NOMO-1 treated with DMSO at 0.1 percent for 48 hours (cell line): ENCODE measurements at regions not wholly inside any gene's neighbourhood (a gene's known extent, or its start where the extent isn't known, plus 50 kb on each side); places are given as distances from the start of the nearest gene placed in this dataset.
"Not testable (repeated sequence)": the region's sequence is repeated elsewhere in the genome, so short reads cannot be mapped to it uniquely, and the experiment has no call there.

Experiments used
- DNase-seq: peaks from one replicate; lab custom pipeline; 2025; ENCODE audit not compliant: unreplicated experiment; lab: John Stamatoyannopoulos, UW

- DNase-seq, result no peak
Observed at GRCh38 chr10:6881987-6882386, 301.9 kb upstream of the PRKCQ start.

- DNase-seq, result peak; percentile 21
Observed at GRCh38 chr10:6877722-6878392, 297.8 kb upstream of the PRKCQ start.

GRCh38 chr10:6877336-6877721 lies 297.3 kb upstream of the PRKCQ start:
- DNase-seq, result no peak

GRCh38 chr10:6875269-6875865 lies 295.3 kb upstream of the PRKCQ start:
- DNase-seq, result no peak

- no peak for DNase-seq
Observed at GRCh38 chr10:6871128-6871527, 291.1 kb upstream of the PRKCQ start.

- no peak for DNase-seq
Observed at GRCh38 chr10:6868036-6868725, 288.1 kb upstream of the PRKCQ start.

- no peak for DNase-seq
Observed at GRCh38 chr10:6866757-6867156, 286.7 kb upstream of the PRKCQ start.

GRCh38 chr10:6864142-6864541 lies 284.1 kb upstream of the PRKCQ start:
- no peak for DNase-seq

GRCh38 chr10:6863381-6863780 lies 283.3 kb upstream of the PRKCQ start:
- no peak for DNase-seq

- no peak for DNase-seq
Observed at GRCh38 chr10:6850452-6850851, 270.4 kb upstream of the PRKCQ start.

- no peak for DNase-seq
Observed at GRCh38 chr10:6847561-6847960, 267.5 kb upstream of the PRKCQ start.

- DNase-seq, result peak; percentile 75
Observed at GRCh38 chr10:6843894-6844650, 264.0 kb upstream of the PRKCQ start.

- peak; percentile 29 for DNase-seq
Observed at GRCh38 chr10:6843481-6843881, 263.4 kb upstream of the PRKCQ start.

GRCh38 chr10:6842722-6843121 lies 262.6 kb upstream of the PRKCQ start:
- no peak for DNase-seq

GRCh38 chr10:6841761-6842160 lies 261.7 kb upstream of the PRKCQ start:
- DNase-seq, result no peak

- DNase-seq, result peak; percentile 13
Observed at GRCh38 chr10:6840766-6841165, 260.7 kb upstream of the PRKCQ start.

- no peak for DNase-seq
Observed at GRCh38 chr10:6840201-6840691, 260.2 kb upstream of the PRKCQ start.

GRCh38 chr10:6838118-6838517 lies 258.0 kb upstream of the PRKCQ start:
- peak; percentile 10 for DNase-seq

GRCh38 chr10:6833458-6834011 lies 253.5 kb upstream of the PRKCQ start:
- no peak for DNase-seq

GRCh38 chr10:6830981-6831380 lies 250.9 kb upstream of the PRKCQ start:
- not testable (repeated sequence) for DNase-seq

- DNase-seq, result not testable (repeated sequence)
Observed at GRCh38 chr10:6824793-6825192, 244.7 kb upstream of the PRKCQ start.
